Suppressor macrophage treated with lipopolysaccharide for 4 hours (primary cell): ENCODE measurements at regions not wholly inside any gene's neighbourhood (a gene's known extent, or its start where the extent isn't known, plus 50 kb on each side); places are given as distances from the start of the nearest gene placed in this dataset.
A peak's percentile ranks its signal among the peaks of the same experiment; 100 is the strongest.
"Not testable (repeated sequence)": the region's sequence is repeated elsewhere in the genome, so short reads cannot be mapped to it uniquely, and the experiment has no call there.

Experiments used
- DNase-seq: peaks from one replicate; pipeline ENCODE4 v3.0.0-alpha.2; 2020

DNA sequence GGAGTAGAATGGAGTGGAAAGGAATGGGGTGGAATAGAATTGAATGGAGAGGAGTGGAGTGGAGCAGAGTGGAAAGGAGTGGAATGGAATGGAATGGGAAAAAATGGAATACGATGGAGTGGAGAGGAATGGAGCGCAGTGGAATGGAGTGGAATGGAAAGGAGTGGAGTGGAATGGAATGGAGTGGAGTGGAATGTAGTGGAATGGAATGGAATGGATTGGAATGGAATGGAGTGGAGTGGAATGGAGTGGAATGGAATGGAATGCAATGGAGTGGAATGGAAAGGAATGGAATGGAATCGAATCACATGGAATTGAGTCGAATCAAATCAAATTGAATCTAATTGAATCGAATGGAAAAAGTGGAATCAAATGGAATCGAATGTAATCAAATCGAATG lies 1016.1 kb downstream of the CDY1 start:
- DNase-seq: no peak

DNA sequence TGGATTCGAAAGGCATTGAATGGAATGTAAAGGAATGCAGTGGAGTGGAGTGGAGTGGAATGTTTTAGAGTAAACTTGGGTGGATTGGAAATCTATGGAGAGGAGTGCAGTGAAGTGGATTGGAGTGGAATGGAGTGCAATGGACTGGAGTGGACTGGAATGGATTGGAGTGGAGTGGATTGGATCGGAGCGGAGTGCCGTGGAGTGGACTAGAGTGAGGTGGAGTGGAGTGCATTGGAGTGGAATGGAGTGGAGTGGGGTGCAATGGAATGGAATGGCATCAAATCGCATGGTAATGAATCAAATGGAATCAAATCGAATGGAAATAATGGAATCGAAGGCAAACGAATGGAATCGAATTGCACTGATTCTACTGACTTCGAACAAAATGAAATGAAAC lies 1023.9 kb downstream of the CDY1 start:
- DNase-seq: not testable (repeated sequence)

DNA sequence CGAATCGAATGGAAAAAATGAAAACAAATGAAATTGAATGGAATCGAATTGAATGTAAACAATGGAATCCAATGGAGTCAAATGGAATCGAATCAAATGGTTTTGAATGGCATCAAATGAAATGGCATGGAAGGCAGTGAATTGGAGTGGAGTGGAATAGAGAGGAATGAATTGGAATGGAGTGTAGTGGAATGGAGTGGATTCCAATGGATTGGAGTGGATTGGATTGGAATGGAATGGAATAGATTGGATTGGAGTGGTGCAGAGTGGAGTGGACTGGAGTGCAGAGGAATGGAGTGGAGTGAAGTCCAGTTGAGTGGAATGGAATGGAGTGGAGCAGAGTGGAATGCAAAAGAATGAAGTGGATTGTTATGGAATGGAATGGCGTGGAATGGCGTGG lies 1026.3 kb downstream of the CDY1 start:
- not testable (repeated sequence) for DNase-seq

DNA sequence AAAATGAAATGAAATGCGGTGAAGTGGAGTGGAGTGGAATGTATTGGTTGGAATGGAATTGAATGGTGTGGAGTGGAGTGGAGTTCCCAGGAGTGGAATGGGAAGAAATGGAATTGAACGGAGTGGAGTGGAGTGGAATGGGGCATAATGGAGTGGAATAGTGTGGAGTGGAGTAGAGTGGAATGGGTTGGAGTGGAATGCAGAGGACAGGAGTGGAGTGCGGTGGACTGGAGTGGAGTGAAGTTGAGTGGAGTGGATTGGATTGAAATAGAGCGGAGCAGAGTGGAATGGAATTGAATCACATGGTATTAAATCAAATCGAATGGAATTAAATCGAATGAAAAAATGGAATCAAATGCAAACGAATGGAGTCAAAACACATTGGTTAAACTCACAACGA lies 1042.3 kb downstream of the CDY1 start:
- not testable (repeated sequence) for DNase-seq

DNA sequence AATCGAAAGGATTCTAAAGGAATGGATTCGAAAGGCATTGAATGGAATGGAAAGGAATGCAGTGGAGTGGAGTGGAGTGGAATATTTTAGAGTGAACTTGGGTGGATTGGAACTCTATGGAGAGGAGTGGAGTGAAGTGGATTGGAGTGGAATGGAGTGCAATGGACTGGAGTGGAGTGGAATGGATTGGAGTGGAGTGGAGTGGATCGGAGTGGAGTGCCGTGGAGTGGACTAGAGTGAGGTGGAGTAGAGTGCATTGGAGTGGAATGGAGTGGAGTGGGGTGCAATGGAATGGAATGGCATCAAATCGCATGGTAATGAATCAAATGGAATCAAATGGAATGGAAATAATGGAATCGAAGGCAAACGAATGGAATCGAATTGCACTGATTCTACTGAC lies 1044.8 kb downstream of the CDY1 start:
- DNase-seq: not testable (repeated sequence)

DNA sequence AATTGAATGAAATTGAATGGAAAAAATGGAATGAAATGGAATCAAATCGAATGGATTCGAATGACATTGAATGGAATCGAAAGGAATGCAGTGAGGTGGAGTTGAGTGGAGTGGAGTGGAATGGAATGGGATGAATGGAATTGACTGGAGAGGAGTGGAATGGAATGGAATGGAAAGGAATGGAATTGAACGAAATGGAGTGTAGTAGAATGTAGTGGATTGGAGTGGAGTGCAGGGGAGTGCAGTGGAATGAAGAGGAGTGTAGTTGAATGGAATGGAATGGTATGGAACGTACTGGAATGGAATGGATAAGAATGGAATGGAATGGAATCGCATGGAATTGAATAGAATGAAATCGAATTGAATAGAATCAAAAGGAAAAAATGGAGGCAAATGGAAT lies 1047.3 kb downstream of the CDY1 start:
- DNase-seq: not testable (repeated sequence)

DNA sequence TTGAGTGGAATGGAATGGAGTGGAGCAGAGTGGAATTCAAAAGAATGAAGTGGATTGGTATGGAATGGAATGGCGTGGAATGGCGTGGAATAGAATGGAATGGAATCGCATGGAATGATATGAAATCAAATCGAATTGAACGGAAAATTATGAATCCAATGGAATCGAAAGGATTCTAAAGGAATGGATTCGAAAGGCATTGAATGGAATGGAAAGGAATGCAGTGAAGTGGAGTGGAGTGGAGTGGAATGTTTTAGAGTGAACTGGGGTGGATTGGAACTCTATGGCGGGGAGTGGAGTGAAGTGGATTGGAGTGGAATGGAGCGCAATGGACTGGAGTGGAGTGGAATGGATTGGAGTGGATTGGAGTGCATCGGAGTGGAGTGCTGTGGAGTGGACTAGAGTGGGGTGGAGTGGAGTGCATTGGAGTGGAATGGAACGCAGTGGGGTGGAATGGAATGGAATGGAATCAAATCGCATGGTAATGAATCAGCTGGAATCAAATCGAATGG lies 1048.5 kb downstream of the CDY1 start:
- peak; percentile 10 for DNase-seq

DNA sequence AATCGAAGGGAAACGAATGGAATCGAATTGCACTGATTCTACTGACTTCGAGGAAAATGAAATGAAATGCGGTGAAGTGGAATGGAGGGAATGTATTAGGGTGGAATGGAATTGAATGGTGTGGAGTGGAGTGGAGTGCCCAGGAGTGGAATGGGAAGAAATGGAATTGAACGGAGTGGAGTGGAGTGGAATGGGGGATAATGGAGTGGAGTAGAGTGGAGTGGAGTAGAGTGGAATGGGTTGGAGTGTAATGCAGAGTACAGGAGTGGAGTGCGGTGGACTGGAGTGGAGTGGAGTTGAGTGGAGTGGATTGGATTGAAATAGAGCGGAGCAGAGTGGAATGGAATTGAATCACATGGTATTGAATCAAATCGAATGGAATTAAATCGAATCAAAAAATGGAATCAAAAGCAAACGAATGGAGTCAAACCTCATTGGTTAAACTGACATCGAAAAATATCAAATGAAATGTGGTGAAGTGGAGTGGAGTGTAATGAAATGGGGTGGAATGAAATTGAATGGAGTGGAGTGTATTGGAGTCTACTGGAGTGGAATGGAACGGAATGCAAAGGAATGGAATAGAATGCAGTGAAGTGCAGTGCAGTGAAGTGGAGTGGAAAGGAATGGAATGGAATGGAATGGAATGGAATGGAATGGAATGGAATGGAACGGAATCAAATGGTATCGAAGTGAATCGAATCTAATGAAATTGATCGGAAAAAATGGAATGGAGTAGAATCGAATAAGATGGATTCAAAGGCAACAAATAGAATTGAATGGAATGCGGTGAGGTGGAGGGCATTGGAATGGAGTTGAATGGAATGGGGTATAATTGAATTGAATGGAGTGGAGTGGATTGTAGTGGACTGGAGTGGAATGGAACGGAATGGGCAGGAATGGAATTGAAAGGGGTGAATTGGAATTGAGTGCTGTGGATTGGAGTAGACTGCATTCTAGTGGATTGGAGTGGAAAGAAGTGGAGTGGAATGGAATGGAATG lies 1049.3 kb downstream of the CDY1 start:
- peak; percentile 17 for DNase-seq
